B cell (primary cell): ENCODE measurements at regions not wholly inside any gene's neighbourhood (a gene's known extent, or its start where the extent isn't known, plus 50 kb on each side); places are given as distances from the start of the nearest gene placed in this dataset.

Experiments used
- ATAC-seq: fragments of 200-7000 bp; cut with Tn5 transposase; one replicate; pipeline ENCODE4 v1.10.0; 2021; ENCODE audit warnings: low read depth, mild to moderate bottlenecking, moderate number of reproducible peaks, moderate library complexity
- CTCF ChIA-PET: fragments of 350-600 bp; sonication (Branson Sonifier 250); formaldehyde crosslinking; loops from one replicate; lab custom pipeline; 2021; ENCODE audit warnings: antibody characterized with exemption, inconsistent platforms; lab: Charles Lee
- POLR2A ChIA-PET: fragments of 350-600 bp; sonication (Branson Sonifier 250); formaldehyde crosslinking; loops from one replicate; lab custom pipeline; 2021; ENCODE audit warnings: antibody characterized with exemption; lab: Charles Lee
- DNase-seq: peaks from one replicate; pipeline ENCODE4 v3.0.0; 2013
- H2AFZ ChIP-seq: 2 replicates; pipeline ENCODE4 v1.6.1; 2012; ENCODE audit warnings: mild to moderate bottlenecking, low read depth, low read length; ENCODE audit not compliant: insufficient read depth, poor library complexity, severe bottlenecking
- H3K27ac ChIP-seq, 2 donors: 1 replicate in 1 of 2; 2 replicates in 1 of 2; pipeline ENCODE4 v1.5.1; 2012 to 2013; ENCODE audit warnings: low read length in 2 of 2, mild to moderate bottlenecking in 2 of 2, moderate library complexity in 1 of 2
- H3K27me3 ChIP-seq, 4 experiments: fragments of 200-600 bp in 1 of 4; sonication (generic) in 1 of 4; replicated peaks in 1 of 4; 1 replicate in 2 of 4; 2 replicates in 2 of 4; pipeline versions ENCODE4 v1.6.1 to v1.7.0; 2013 to 2016; ENCODE audit warnings: low read length in 3 of 4, mild to moderate bottlenecking in 2 of 4, mixed read lengths in 1 of 4, moderate library complexity in 1 of 4; ENCODE audit not compliant: insufficient read depth in 4 of 4, control insufficient read depth in 3 of 4; ENCODE audit errors: control extremely low read depth in 1 of 4
- H3K36me3 ChIP-seq, 2 experiments: replicated peaks in 1 of 2; 1 replicate in 1 of 2; 2 replicates in 1 of 2; pipeline versions ENCODE4 v1.6.1 to v1.7.1; 2013; ENCODE audit warnings: low read length in 1 of 2; ENCODE audit not compliant: insufficient read depth in 2 of 2, control insufficient read depth in 1 of 2; ENCODE audit errors: control extremely low read depth in 1 of 2, extremely low read depth in 1 of 2
- H3K4me1 ChIP-seq, 2 donors: fragments of 200-600 bp in 1 of 2; sonication (generic) in 1 of 2; 1 replicate in 1 of 2; 2 replicates in 1 of 2; pipeline versions ENCODE4 v1.5.1 to v1.6.1; 2013 to 2017; ENCODE audit warnings: low read length in 2 of 2; ENCODE audit not compliant: control insufficient read depth in 2 of 2, insufficient read depth in 2 of 2
- H3K4me2 ChIP-seq: replicated peaks from 2 replicates; pipeline ENCODE3; 2012; ENCODE audit warnings: mild to moderate bottlenecking, low read depth, low read length; ENCODE audit not compliant: poor library complexity, severe bottlenecking
- H3K4me3 ChIP-seq, 5 experiments: fragments of 200-600 bp in 1 of 5; sonication (generic) in 1 of 5; 1 replicate in 3 of 5; 2 replicates in 2 of 5; pipeline versions ENCODE4 v1.5.1 to v1.7.0; 2011 to 2016; ENCODE audit warnings: low read length in 4 of 5, mild to moderate bottlenecking in 4 of 5, low read depth in 2 of 5, control low read depth in 1 of 5, moderate library complexity in 1 of 5; ENCODE audit not compliant: insufficient read depth in 1 of 5; ENCODE audit errors: control extremely low read depth in 1 of 5, extremely low read depth in 1 of 5
- H3K79me2 ChIP-seq: fragments of 200-600 bp; sonication (generic); one replicate; pipeline ENCODE4 v1.6.0; 2016; ENCODE audit warnings: low read length; ENCODE audit not compliant: control insufficient read depth, insufficient read depth
- H3K9ac ChIP-seq: fragments of 200-600 bp; sonication (generic); 2 replicates; pipeline ENCODE4 v1.6.1; 2017; ENCODE audit warnings: mild to moderate bottlenecking, low read length, moderate library complexity
- H3K9me3 ChIP-seq, 3 donors: one replicate each; pipeline versions ENCODE4 v1.6.1 to v1.7.1; 2013; ENCODE audit warnings: low read length in 2 of 3; ENCODE audit not compliant: control insufficient read depth in 2 of 3, insufficient read depth in 1 of 3; ENCODE audit errors: control extremely low read depth in 1 of 3
- H4K20me1 ChIP-seq: 2 replicates; pipeline ENCODE4 v1.6.0; 2012; ENCODE audit warnings: mild to moderate bottlenecking, low read length; ENCODE audit not compliant: insufficient read depth, control insufficient read depth, poor library complexity, severe bottlenecking
- H3K27ac Mint-ChIP-seq: one replicate; pipeline ENCODE4 v1.8.0; 2021; ENCODE audit warnings: mixed read lengths
- H3K27me3 Mint-ChIP-seq: one replicate; pipeline ENCODE4 v1.8.0; 2021; ENCODE audit warnings: mixed read lengths
- H3K4me1 Mint-ChIP-seq: one replicate; pipeline ENCODE4 v1.8.0; 2021; ENCODE audit warnings: mixed read lengths
- H3K4me3 Mint-ChIP-seq: one replicate; pipeline ENCODE4 v1.8.0; 2021; ENCODE audit warnings: mixed read lengths
- H3K9me3 Mint-ChIP-seq: one replicate; pipeline ENCODE4 v1.8.0; 2022; ENCODE audit warnings: mixed read lengths; ENCODE audit not compliant: insufficient read depth
- EZH2 ChIP-seq: IDR thresholded peaks from 2 replicates; pipeline ENCODE4 v1.6.1; 2012; ENCODE audit warnings: borderline replicate concordance, low read depth, mild to moderate bottlenecking, moderate library complexity, low read length; ENCODE audit not compliant: insufficient read depth, poor library complexity, severe bottlenecking
- WGBS: methylation state at CpG from one replicate; pipeline ENCODE4 v1.1.5; 2013; ENCODE audit warnings: missing lambda C conversion rate; ENCODE audit not compliant: insufficient coverage; 5-methylcytosine and 5-hydroxymethylcytosine counted together
- intact Hi-C: fragments of 100-400 bp; cut with micrococcal nuclease; formaldehyde crosslinking; loops from one replicate; pipeline ENCODE4 v1.10.0; 2022
- TF ChIP-seq, protein P1 (sequence below): fragments of 200-600 bp; IDR thresholded peaks from one replicate; pipeline ENCODE4 v1.8.0; 2022; ENCODE audit warnings: antibody characterized with exemption, mild to moderate bottlenecking

DNA sequence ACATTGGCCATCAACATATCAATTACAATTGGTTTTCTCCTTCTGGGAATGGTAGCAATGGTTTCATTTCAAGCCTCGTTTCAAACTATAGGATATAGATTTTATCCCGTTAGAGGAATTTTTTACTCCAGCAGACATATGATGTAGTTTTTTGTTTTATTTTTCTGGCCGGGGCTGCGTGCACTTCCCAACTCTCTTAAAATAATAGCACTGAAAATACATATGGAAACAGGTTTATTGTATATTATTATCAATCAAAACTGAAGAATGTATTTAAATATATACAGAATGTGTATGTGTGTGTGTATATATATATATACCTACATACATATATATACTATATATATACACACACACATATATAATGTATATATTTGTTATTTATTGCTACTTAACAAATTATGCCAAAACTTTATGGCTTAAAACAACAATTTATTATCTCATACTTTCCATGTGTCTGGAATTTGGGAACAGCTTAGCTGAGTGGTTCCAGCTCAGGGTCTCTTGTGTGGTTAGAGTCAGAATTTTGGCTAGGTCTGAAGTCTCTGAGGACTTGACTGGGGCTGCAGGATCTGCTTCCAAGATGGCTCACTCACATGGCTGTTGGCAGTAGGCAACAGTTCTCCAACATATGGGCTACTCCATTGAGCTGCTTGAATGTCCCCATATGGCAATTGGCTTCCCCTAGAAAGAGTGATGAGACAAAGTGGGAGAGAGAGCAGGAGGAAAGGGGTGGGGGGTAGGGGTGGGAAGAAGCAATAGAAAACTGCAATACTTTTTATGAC is 314.1 kb downstream of the PPP1R2C start:
- no peak for ATAC-seq
- H3K36me3 ChIP-seq = no peaks in the 10 kb centered on the region
- no peaks in the 10 kb centered on the region for H3K9me3 Mint-ChIP-seq

DNA sequence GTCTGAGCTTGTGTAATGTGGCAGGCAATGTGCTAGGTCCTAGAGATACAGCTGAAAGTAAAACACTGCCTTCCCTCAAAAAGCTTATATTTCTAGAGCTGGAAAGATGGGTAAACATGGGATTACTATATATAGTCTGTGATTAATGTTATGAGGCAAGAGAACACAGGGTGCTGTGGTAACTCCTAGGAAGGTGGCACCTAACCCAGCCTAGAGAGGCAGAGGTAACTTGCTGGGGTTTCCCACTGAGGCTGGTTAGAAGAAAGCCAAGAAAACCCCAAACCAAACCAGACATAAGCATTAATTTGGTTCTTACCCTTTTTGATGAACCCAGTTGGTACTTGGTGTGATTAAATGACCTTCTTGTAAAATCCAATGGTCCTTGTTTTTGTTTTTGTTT is 315.0 kb downstream of the PPP1R2C start:
- no peaks in the 10 kb centered on the region for H3K27me3 ChIP-seq
- H3K36me3 ChIP-seq = no peaks in the 10 kb centered on the region
- H3K9ac ChIP-seq = no peak overlapping the region
- H3K4me3 ChIP-seq = no peak overlapping the region
- Mint-ChIP-seq H3K27me3 (no peaks in the 10 kb centered on the region), H3K4me3 (no peak overlapping the region), H3K27ac (no peak overlapping the region), H3K9me3 (no peaks in the 10 kb centered on the region), H3K4me1 (no peaks in the 10 kb centered on the region)
- POLR2A ChIA-PET = no interaction called here
- intact Hi-C loops = no loop called here
- no peaks in the 10 kb centered on the region for H3K4me1 ChIP-seq
- DNase-seq = no peak
- H3K79me2 ChIP-seq = no peaks in the 10 kb centered on the region
- no peak for TF ChIP-seq EZH2
- TF ChIP-seq, protein P1, sequence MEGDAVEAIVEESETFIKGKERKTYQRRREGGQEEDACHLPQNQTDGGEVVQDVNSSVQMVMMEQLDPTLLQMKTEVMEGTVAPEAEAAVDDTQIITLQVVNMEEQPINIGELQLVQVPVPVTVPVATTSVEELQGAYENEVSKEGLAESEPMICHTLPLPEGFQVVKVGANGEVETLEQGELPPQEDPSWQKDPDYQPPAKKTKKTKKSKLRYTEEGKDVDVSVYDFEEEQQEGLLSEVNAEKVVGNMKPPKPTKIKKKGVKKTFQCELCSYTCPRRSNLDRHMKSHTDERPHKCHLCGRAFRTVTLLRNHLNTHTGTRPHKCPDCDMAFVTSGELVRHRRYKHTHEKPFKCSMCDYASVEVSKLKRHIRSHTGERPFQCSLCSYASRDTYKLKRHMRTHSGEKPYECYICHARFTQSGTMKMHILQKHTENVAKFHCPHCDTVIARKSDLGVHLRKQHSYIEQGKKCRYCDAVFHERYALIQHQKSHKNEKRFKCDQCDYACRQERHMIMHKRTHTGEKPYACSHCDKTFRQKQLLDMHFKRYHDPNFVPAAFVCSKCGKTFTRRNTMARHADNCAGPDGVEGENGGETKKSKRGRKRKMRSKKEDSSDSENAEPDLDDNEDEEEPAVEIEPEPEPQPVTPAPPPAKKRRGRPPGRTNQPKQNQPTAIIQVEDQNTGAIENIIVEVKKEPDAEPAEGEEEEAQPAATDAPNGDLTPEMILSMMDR = no peak
- no peak overlapping the region for H3K27ac ChIP-seq
- no peak overlapping the region for H2AFZ ChIP-seq
- CTCF ChIA-PET = no interaction called here
- no peak overlapping the region for H3K4me2 ChIP-seq
- H4K20me1 ChIP-seq = no peaks in the 10 kb centered on the region
- H3K9me3 ChIP-seq = no peaks in the 10 kb centered on the region
- ATAC-seq = no peak

More for the DNA sequence above, 314.1 kb downstream of the PPP1R2C start:
- no peaks in the 10 kb centered on the region for H3K79me2 ChIP-seq
- CTCF ChIA-PET = no interaction called here
- H3K4me1 ChIP-seq = no peaks in the 10 kb centered on the region
- H3K4me3 ChIP-seq = no peak overlapping the region
- WGBS = no CpG with 5 or more reads among the region's 4 CpGs
- no peaks in the 10 kb centered on the region for H4K20me1 ChIP-seq
- TF ChIP-seq, protein P1 = no peak
- TF ChIP-seq EZH2 = no peak
- H3K4me2 ChIP-seq = no peak overlapping the region
- Mint-ChIP-seq H3K27ac (no peak overlapping the region), H3K4me1 (no peaks in the 10 kb centered on the region), H3K27me3 (no peaks in the 10 kb centered on the region), H3K4me3 (no peak overlapping the region)
- H3K27me3 ChIP-seq = no peaks in the 10 kb centered on the region
- no peak overlapping the region for H3K27ac ChIP-seq
- H2AFZ ChIP-seq = no peak overlapping the region
- DNase-seq = no peak
- no peak overlapping the region for H3K9ac ChIP-seq
- H3K9me3 ChIP-seq = no peaks in the 10 kb centered on the region
- intact Hi-C loops = no loop called here
- POLR2A ChIA-PET = no interaction called here
